Hepatocyte (in vitro differentiated cells): ENCODE measurements at regions not wholly inside any gene's neighbourhood (a gene's known extent, or its start where the extent isn't known, plus 50 kb on each side); places are given as distances from the start of the nearest gene placed in this dataset.

Experiments
- DNase-seq: peaks from one replicate; pipeline ENCODE4 v3.0.0-alpha.2; 2016; ENCODE audit warnings: low spot score
- H2AFZ ChIP-seq: fragments of 200-600 bp; sonication (generic); 2 replicates; pipeline ENCODE4 v1.6.0; 2016; ENCODE audit warnings: antibody characterized with exemption, mild to moderate bottlenecking
- H3K27ac ChIP-seq: fragments of 200-600 bp; sonication (generic); 2 replicates; pipeline ENCODE4 v1.5.1; 2016; ENCODE audit warnings: mild to moderate bottlenecking
- H3K27me3 ChIP-seq: fragments of 200-600 bp; sonication (generic); 2 replicates; pipeline ENCODE4 v1.6.1; 2016
- H3K36me3 ChIP-seq: fragments of 200-600 bp; sonication (generic); replicated peaks from 2 replicates; pipeline ENCODE4 v1.5.1; 2016; ENCODE audit warnings: low read depth; ENCODE audit not compliant: insufficient read depth
- H3K4me1 ChIP-seq: fragments of 200-600 bp; sonication (generic); 2 replicates; pipeline ENCODE4 v1.5.1; 2016; ENCODE audit warnings: mild to moderate bottlenecking, moderate library complexity; ENCODE audit not compliant: insufficient read depth
- H3K4me2 ChIP-seq: fragments of 200-600 bp; sonication (generic); 2 replicates; pipeline ENCODE4 v1.6.0; 2016
- H3K4me3 ChIP-seq: fragments of 200-600 bp; sonication (generic); 2 replicates; pipeline ENCODE4 v1.5.1; 2016; ENCODE audit warnings: mild to moderate bottlenecking
- H3K79me2 ChIP-seq: fragments of 200-600 bp; sonication (generic); 2 replicates; pipeline ENCODE4 v1.6.0; 2017; ENCODE audit warnings: mild to moderate bottlenecking
- H3K9me2 ChIP-seq: fragments of 200-600 bp; sonication (generic); replicated peaks from 2 replicates; pipeline ENCODE4 v1.6.0; 2017; ENCODE audit warnings: mild to moderate bottlenecking; ENCODE audit not compliant: insufficient read depth
- H3K9me3 ChIP-seq: fragments of 200-600 bp; sonication (generic); 2 replicates; pipeline ENCODE4 v1.5.1; 2016; ENCODE audit warnings: low read depth, mild to moderate bottlenecking
- H4K20me1 ChIP-seq: fragments of 200-600 bp; sonication (generic); 2 replicates; pipeline ENCODE4 v1.6.0; 2016; ENCODE audit warnings: mild to moderate bottlenecking; ENCODE audit not compliant: insufficient read depth, poor library complexity, severe bottlenecking
- EZH2 ChIP-seq: fragments of 200-600 bp; sonication (generic); IDR thresholded peaks from 2 replicates; pipeline ENCODE4 v1.6.1; 2016; ENCODE audit warnings: antibody characterized with exemption, mild to moderate bottlenecking, borderline replicate concordance
- EZH2phosphoT487 ChIP-seq: fragments of 200-600 bp; sonication (generic); IDR thresholded peaks from one replicate; pipeline ENCODE4 v1.6.1; 2018; ENCODE audit warnings: antibody characterized with exemption, mild to moderate bottlenecking, low read depth, moderate library complexity; ENCODE audit not compliant: unreplicated experiment, severe bottlenecking
- WGBS: methylation state at CpG from one replicate; pipeline ENCODE4 v1.1.6; 2016; ENCODE audit warnings: low lambda C conversion rate; ENCODE audit errors: missing lambda C conversion rate; 5-methylcytosine and 5-hydroxymethylcytosine counted together
- TF ChIP-seq, protein P1 (sequence below): fragments of 200-600 bp; sonication (generic); IDR thresholded peaks from 2 replicates; pipeline ENCODE4 v1.5.1; 2016; ENCODE audit warnings: antibody characterized with exemption, mild to moderate bottlenecking; ENCODE audit not compliant: poor library complexity

DNA sequence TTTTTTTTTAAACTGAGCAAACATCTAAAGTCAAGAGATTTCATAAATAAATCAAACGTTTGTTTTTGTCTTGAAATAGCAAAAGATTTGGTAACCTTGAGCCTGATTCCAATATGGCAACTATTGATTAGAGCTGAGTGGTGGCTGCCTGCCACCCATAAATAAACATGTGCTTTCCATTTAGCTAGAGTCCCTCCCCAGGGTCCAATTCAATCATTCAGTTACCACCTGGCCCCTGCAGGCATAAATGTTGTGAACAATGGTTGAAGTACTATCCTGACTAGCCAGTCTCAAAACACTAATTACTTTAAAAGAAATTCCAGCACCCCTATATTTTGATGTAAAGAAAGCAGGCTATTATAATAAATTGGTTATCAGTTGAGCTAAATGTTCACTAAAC is 129.7 kb upstream of the GRIP1 start:
- H2AFZ ChIP-seq, result no peak overlapping the region
- H3K4me2 ChIP-seq, result no peak overlapping the region
- no peak for DNase-seq
- H3K36me3 ChIP-seq, result no peaks in the 10 kb centered on the region
- H3K79me2 ChIP-seq, result no peaks in the 10 kb centered on the region
- H3K9me3 ChIP-seq, result no peaks in the 10 kb centered on the region
- H3K4me1 ChIP-seq, result no peaks in the 10 kb centered on the region
- H4K20me1 ChIP-seq, result no peaks in the 10 kb centered on the region
- TF ChIP-seq EZH2phosphoT487 (no peak), EZH2 (no peak)
- TF ChIP-seq, protein P1, sequence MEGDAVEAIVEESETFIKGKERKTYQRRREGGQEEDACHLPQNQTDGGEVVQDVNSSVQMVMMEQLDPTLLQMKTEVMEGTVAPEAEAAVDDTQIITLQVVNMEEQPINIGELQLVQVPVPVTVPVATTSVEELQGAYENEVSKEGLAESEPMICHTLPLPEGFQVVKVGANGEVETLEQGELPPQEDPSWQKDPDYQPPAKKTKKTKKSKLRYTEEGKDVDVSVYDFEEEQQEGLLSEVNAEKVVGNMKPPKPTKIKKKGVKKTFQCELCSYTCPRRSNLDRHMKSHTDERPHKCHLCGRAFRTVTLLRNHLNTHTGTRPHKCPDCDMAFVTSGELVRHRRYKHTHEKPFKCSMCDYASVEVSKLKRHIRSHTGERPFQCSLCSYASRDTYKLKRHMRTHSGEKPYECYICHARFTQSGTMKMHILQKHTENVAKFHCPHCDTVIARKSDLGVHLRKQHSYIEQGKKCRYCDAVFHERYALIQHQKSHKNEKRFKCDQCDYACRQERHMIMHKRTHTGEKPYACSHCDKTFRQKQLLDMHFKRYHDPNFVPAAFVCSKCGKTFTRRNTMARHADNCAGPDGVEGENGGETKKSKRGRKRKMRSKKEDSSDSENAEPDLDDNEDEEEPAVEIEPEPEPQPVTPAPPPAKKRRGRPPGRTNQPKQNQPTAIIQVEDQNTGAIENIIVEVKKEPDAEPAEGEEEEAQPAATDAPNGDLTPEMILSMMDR, result no peak
- H3K9me2 ChIP-seq, result no peaks in the 10 kb centered on the region
- peaks cover 3% of the 10 kb centered on the region for H3K27me3 ChIP-seq
- no peak overlapping the region for H3K4me3 ChIP-seq
- 75% methylated on average over 1 of the region's 1 CpG for WGBS
- no peak overlapping the region for H3K27ac ChIP-seq

GRCh38 chr12:66813137-66813892 is 134.4 kb upstream of the GRIP1 start:
- Histone ChIP-seq H2AFZ (no peak overlapping the region), H3K4me2 (no peak overlapping the region), H3K27ac (no peak overlapping the region), H3K9me2 (no peaks in the 10 kb centered on the region), H3K36me3 (no peaks in the 10 kb centered on the region), H3K4me1 (no peaks in the 10 kb centered on the region), H3K4me3 (no peak overlapping the region), H3K9me3 (no peaks in the 10 kb centered on the region), H3K79me2 (no peaks in the 10 kb centered on the region), H3K27me3 (no peaks in the 10 kb centered on the region), H4K20me1 (no peaks in the 10 kb centered on the region)
- TF ChIP-seq EZH2 (no peak), EZH2phosphoT487 (no peak)
- TF ChIP-seq, protein P1, result no peak
- DNase-seq, result no peak
- WGBS, result 68% methylated on average over 2 of the region's 2 CpGs

DNA sequence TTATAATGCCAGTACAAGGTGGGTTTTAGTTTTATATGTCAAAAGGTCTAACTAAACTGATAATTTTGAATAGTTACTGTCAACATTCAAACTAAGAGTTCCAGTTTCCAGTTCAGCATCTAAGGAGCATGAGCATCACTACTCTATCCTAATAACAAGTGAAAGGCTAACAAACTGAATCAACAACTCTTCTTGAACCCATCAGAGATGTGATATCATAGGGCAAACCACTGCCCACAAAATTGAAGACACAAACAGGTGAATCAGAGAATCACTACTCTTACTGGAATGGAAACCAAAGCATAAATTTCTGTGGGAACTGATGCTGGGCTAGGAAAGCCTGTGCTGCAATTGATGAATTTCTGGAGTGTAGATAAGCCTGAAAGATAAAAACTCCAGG is 140.7 kb upstream of the GRIP1 start:
- H3K27ac ChIP-seq, result no peak overlapping the region

More for the DNA sequence above, 140.7 kb upstream of the GRIP1 start:
- H3K36me3 ChIP-seq, result no peaks in the 10 kb centered on the region
- no peaks in the 10 kb centered on the region for H3K79me2 ChIP-seq
- no peak overlapping the region for H3K4me2 ChIP-seq
- H3K9me3 ChIP-seq, result no peaks in the 10 kb centered on the region
- TF ChIP-seq EZH2phosphoT487, result no peak
- TF ChIP-seq, protein P1, result no peak
- no peak for TF ChIP-seq EZH2
- no peak overlapping the region for H3K4me3 ChIP-seq
- H3K27me3 ChIP-seq, result no peaks in the 10 kb centered on the region
- no peaks in the 10 kb centered on the region for H3K4me1 ChIP-seq
- no peak for DNase-seq
- H4K20me1 ChIP-seq, result no peaks in the 10 kb centered on the region
- no peak overlapping the region for H2AFZ ChIP-seq
- no peaks in the 10 kb centered on the region for H3K9me2 ChIP-seq
